GM21619 (cell line): ENCODE measurements at regions not wholly inside any gene's neighbourhood (a gene's known extent, or its start where the extent isn't known, plus 50 kb on each side); places are given as distances from the start of the nearest gene placed in this dataset.
A peak's percentile ranks its signal among the peaks of the same experiment; 100 is the strongest.
"Not testable (repeated sequence)": the region's sequence is repeated elsewhere in the genome, so short reads cannot be mapped to it uniquely, and the experiment has no call there.

Experiments used
- ATAC-seq: cut with Tn5 transposase; IDR thresholded peaks from one replicate; pipeline ENCODE4 v1.9.1; 2021; ENCODE audit not compliant: unreplicated experiment

- no peak for ATAC-seq
Observed at GRCh38 chr12:68478516-68479260, 132.0 kb upstream of the RAP1B start.

- no peak for ATAC-seq
Observed at GRCh38 chr12:68479261-68479895, 131.3 kb upstream of the RAP1B start.

GRCh38 chr12:68479896-68480291, 130.8 kb upstream of the RAP1B start:
- no peak for ATAC-seq

- no peak for ATAC-seq
Observed at GRCh38 chr12:68480526-68480925, 130.2 kb upstream of the RAP1B start.

- ATAC-seq, result peak; percentile 59
Observed at GRCh38 chr12:68481181-68481941, 129.3 kb upstream of the RAP1B start.

GRCh38 chr12:68482014-68482413, 128.7 kb upstream of the RAP1B start:
- no peak for ATAC-seq

- peak; percentile 73 for ATAC-seq
Observed at GRCh38 chr12:68482660-68483059, 128.0 kb upstream of the RAP1B start.

- no peak for ATAC-seq
Observed at GRCh38 chr12:68483592-68484383, 126.9 kb upstream of the RAP1B start.

- not testable (repeated sequence) for ATAC-seq
Observed at GRCh38 chr12:68484578-68484977, 126.1 kb upstream of the RAP1B start.

GRCh38 chr12:68486449-68486848, 124.2 kb upstream of the RAP1B start:
- not testable (repeated sequence) for ATAC-seq

- ATAC-seq, result peak; percentile 60
Observed at GRCh38 chr12:68487721-68488309, 122.9 kb upstream of the RAP1B start.

GRCh38 chr12:68489273-68489672, 121.4 kb upstream of the RAP1B start:
- no peak for ATAC-seq

GRCh38 chr12:68490476-68490875, 120.2 kb upstream of the RAP1B start:
- no peak for ATAC-seq

- no peak for ATAC-seq
Observed at GRCh38 chr12:68491204-68491960, 119.3 kb upstream of the RAP1B start.

- no peak for ATAC-seq
Observed at GRCh38 chr12:68495336-68496070, 115.2 kb upstream of the RAP1B start.

GRCh38 chr12:68497107-68497506, 113.6 kb upstream of the RAP1B start:
- ATAC-seq, result no peak

GRCh38 chr12:68497702-68498101, 113.0 kb upstream of the RAP1B start:
- no peak for ATAC-seq

- no peak for ATAC-seq
Observed at GRCh38 chr12:68498736-68499135, 112.0 kb upstream of the RAP1B start.

GRCh38 chr12:68499616-68500015, 111.1 kb upstream of the RAP1B start:
- ATAC-seq, result no peak
